ENCODE measurements at regions not wholly inside any gene's neighbourhood (a gene's known extent, or its start where the extent isn't known, plus 50 kb on each side); places are given as distances from the start of the nearest gene placed in this dataset.

GRCh38 chr12:97946701-97947100 lies 484.1 kb downstream of the RMST start:
- no peaks in the 10 kb centered on the region for H3K79me2 ChIP-seq (replicated peaks; ENCODE audit: insufficient read depth, low read length)

GRCh38 chr12:97948591-97948990 lies 486.0 kb downstream of the RMST start:
- H4K20me1 ChIP-seq (ENCODE audit: insufficient read depth): no peaks in the 10 kb centered on the region
- H3K4me3 ChIP-seq (ENCODE audit: low read length): no peak overlapping the region
- no peaks in the 10 kb centered on the region for H3K9me2 ChIP-seq (ENCODE audit: insufficient read depth, low read length)
- no peak overlapping the region for H3K9ac ChIP-seq (ENCODE audit: low read length)
- no peak overlapping the region for H3K4me2 ChIP-seq (ENCODE audit: low read length)
- no peaks in the 10 kb centered on the region for H3K27me3 ChIP-seq (ENCODE audit: insufficient read depth, low read depth, low read length)
- H3K36me3 ChIP-seq (ENCODE audit: insufficient read depth, low read length): no peaks in the 10 kb centered on the region
- H3K9me3 ChIP-seq (ENCODE audit: low read length): no peaks in the 10 kb centered on the region
- no peak overlapping the region for H2AFZ ChIP-seq (ENCODE audit: low read depth, low read length)
- no peak overlapping the region for H3K27ac ChIP-seq (ENCODE audit: low read length)
- H3K79me2 ChIP-seq (replicated peaks; ENCODE audit: insufficient read depth, low read length): no peaks in the 10 kb centered on the region
- no peaks in the 10 kb centered on the region for H3F3A ChIP-seq (ENCODE audit: insufficient read depth, low read length, poor library complexity, severe bottlenecking)
- TF ChIP-seq CTCF (IDR thresholded peaks at IDR 0.05; ENCODE audit: poor library complexity, severe bottlenecking) (no peak), POLR2AphosphoS5 (IDR thresholded peaks at IDR 0.05) (no peak), EP300 (conservative IDR thresholded peaks at IDR 0.05; ENCODE audit: poor library complexity, severe bottlenecking) (no peak), MXI1 (conservative IDR thresholded peaks at IDR 0.05; ENCODE audit: poor library complexity, severe bottlenecking) (no peak), TAF1 (IDR thresholded peaks at IDR 0.05; ENCODE audit: low read depth) (no peak), SMC3 (conservative IDR thresholded peaks at IDR 0.05; ENCODE audit: poor library complexity) (no peak), RAD21 (conservative IDR thresholded peaks at IDR 0.05) (no peak)

More at GRCh38 chr12:97946701-97947100, 484.1 kb downstream of the RMST start:
- H4K20me1 ChIP-seq (ENCODE audit: insufficient read depth): no peaks in the 10 kb centered on the region
- H3K9ac ChIP-seq (ENCODE audit: low read length): no peak overlapping the region
- no peak overlapping the region for H3K4me2 ChIP-seq (ENCODE audit: low read length)
- no peaks in the 10 kb centered on the region for H3K9me2 ChIP-seq (ENCODE audit: insufficient read depth, low read length)
- no peaks in the 10 kb centered on the region for H3K9me3 ChIP-seq (ENCODE audit: low read length)
- no peak overlapping the region for H2AFZ ChIP-seq (ENCODE audit: low read depth, low read length)
- no peaks in the 10 kb centered on the region for H3K27me3 ChIP-seq (ENCODE audit: insufficient read depth, low read depth, low read length)
- H3F3A ChIP-seq (ENCODE audit: insufficient read depth, low read length, poor library complexity, severe bottlenecking): no peaks in the 10 kb centered on the region
- H3K36me3 ChIP-seq (ENCODE audit: insufficient read depth, low read length): no peaks in the 10 kb centered on the region
- H3K4me3 ChIP-seq (ENCODE audit: low read length): no peak overlapping the region
- H3K27ac ChIP-seq (ENCODE audit: low read length): no peak overlapping the region
- TF ChIP-seq REST (IDR thresholded peaks at IDR 0.05; ENCODE audit: borderline replicate concordance) (no peak), CTCF (IDR thresholded peaks at IDR 0.05; ENCODE audit: poor library complexity, severe bottlenecking) (no peak), EZH2 (IDR thresholded peaks at IDR 0.05; ENCODE audit: borderline replicate concordance, insufficient read depth, low read length, poor library complexity, severe bottlenecking) (no peak), POLR2AphosphoS5 (IDR thresholded peaks at IDR 0.05) (no peak), TAF1 (IDR thresholded peaks at IDR 0.05; ENCODE audit: low read depth) (no peak), MXI1 (conservative IDR thresholded peaks at IDR 0.05; ENCODE audit: poor library complexity, severe bottlenecking) (no peak), RAD21 (conservative IDR thresholded peaks at IDR 0.05) (no peak), EP300 (conservative IDR thresholded peaks at IDR 0.05; ENCODE audit: poor library complexity, severe bottlenecking) (no peak), SMC3 (conservative IDR thresholded peaks at IDR 0.05; ENCODE audit: poor library complexity) (no peak)

Data from neural cell (in vitro differentiated cells).